ENCODE measurements at regions not wholly inside any gene's neighbourhood (a gene's known extent, or its start where the extent isn't known, plus 50 kb on each side); places are given as distances from the start of the nearest gene placed in this dataset.

DNA sequence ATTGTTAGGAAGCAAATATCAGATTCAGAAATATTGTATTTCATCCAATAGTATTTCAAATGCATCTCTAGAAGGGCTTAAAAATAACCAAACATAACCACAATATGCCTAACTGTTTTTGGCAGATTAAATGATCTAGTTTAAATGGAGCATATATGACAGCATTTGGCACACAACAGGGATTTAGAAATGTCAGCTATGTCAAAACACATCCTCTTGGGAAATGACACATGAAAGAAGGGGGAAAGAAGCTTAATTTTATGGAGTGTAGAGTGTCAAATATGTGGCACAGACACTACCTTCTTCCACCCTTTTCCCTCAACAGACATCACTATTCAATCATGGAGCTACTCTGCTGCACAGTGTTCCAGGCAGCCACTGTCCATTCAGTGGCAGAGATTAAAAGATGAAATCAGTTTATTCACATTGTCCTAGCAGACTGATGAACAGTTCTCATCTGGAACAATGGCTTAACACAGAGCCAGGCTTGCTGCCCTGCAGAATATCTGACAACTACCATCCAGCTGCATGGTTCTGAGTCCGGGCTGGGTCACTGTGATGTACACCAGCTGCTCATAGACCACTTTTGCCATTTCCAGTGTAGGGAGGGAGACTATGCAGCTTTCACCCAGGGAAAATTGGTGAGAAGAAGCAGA, 349.8 kb downstream of the DHX35 start:
- TF ChIP-seq EZH2phosphoT487 (IDR thresholded peaks at IDR 0.05; ENCODE audit: borderline replicate concordance, low read length), result no peak
- TF ChIP-seq, protein P1, sequence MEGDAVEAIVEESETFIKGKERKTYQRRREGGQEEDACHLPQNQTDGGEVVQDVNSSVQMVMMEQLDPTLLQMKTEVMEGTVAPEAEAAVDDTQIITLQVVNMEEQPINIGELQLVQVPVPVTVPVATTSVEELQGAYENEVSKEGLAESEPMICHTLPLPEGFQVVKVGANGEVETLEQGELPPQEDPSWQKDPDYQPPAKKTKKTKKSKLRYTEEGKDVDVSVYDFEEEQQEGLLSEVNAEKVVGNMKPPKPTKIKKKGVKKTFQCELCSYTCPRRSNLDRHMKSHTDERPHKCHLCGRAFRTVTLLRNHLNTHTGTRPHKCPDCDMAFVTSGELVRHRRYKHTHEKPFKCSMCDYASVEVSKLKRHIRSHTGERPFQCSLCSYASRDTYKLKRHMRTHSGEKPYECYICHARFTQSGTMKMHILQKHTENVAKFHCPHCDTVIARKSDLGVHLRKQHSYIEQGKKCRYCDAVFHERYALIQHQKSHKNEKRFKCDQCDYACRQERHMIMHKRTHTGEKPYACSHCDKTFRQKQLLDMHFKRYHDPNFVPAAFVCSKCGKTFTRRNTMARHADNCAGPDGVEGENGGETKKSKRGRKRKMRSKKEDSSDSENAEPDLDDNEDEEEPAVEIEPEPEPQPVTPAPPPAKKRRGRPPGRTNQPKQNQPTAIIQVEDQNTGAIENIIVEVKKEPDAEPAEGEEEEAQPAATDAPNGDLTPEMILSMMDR (IDR thresholded peaks at IDR 0.05; ENCODE audit: low read depth, low read length, poor library complexity, severe bottlenecking), result no peak

DNA sequence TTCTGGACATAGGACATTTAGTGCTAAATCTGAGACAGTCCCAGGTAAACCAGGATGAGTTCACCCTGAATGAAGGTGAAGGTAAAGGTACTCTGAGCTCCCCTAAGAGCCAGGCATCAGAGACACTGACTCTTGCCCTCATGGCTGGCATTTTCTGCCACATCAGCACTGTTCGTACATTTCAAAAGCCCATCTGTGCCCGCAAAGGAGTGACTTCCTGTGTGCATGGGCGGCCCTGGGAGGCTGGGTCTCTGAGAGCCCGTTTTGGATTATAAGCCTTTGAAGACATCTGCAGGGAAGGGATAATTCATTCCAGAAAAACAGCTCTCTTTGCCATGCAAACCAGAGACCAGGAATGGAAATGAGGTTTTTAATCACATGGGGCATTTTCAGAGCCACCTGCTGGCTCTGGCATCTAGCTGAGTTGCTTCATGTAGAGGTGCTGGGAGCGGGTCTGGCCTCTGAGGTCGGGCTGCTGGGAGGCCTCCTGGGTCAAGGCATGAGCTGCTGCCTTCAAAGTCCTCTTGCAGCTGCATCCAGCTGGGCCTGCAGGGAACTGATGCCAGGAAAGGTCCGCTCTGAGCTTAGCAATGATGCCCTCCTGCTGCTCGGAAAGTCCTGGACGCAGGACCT, 348.3 kb downstream of the DHX35 start:
- Histone ChIP-seq H3K36me3 (ENCODE audit: control insufficient read depth, low read length) (no peaks in the 10 kb centered on the region), H3K79me2 (ENCODE audit: control insufficient read depth, low read length) (no peaks in the 10 kb centered on the region), H3K4me3 (ENCODE audit: low read length) (no peak overlapping the region), H4K20me1 (ENCODE audit: control insufficient read depth, insufficient read depth, low read depth, low read length) (no peaks in the 10 kb centered on the region), H3K27ac (ENCODE audit: low read depth, low read length) (no peak overlapping the region), H3K9me3 (ENCODE audit: control insufficient read depth, insufficient read depth, low read length) (no peaks in the 10 kb centered on the region), H3F3A (ENCODE audit: control insufficient read depth, insufficient read depth) (no peaks in the 10 kb centered on the region), H3K9me2 (replicated peaks; ENCODE audit: control insufficient read depth, low read length) (no peaks in the 10 kb centered on the region), H3K4me1 (ENCODE audit: control insufficient read depth, low read length) (no peaks in the 10 kb centered on the region), H3K4me2 (ENCODE audit: low read length) (no peak overlapping the region), H3K27me3 (ENCODE audit: control insufficient read depth, low read length) (peaks cover 26% of the 10 kb centered on the region)
- TF ChIP-seq EZH2phosphoT487 (IDR thresholded peaks at IDR 0.05; ENCODE audit: borderline replicate concordance, low read length), result no peak
- TF ChIP-seq, protein P1 (IDR thresholded peaks at IDR 0.05; ENCODE audit: low read depth, low read length, poor library complexity, severe bottlenecking), result no peak

More for the DNA sequence above, 349.8 kb downstream of the DHX35 start:
- H3K9me2 ChIP-seq (replicated peaks; ENCODE audit: control insufficient read depth, low read length), result no peaks in the 10 kb centered on the region
- no peaks in the 10 kb centered on the region for H4K20me1 ChIP-seq (ENCODE audit: control insufficient read depth, insufficient read depth, low read depth, low read length)
- no peak overlapping the region for H3K4me3 ChIP-seq (ENCODE audit: low read length)
- no peak overlapping the region for H3K4me2 ChIP-seq (ENCODE audit: low read length)
- H3K27me3 ChIP-seq (ENCODE audit: control insufficient read depth, low read length), result peaks cover 26% of the 10 kb centered on the region
- H3F3A ChIP-seq (ENCODE audit: control insufficient read depth, insufficient read depth), result no peaks in the 10 kb centered on the region
- H3K27ac ChIP-seq (ENCODE audit: low read depth, low read length), result no peak overlapping the region
- H3K9me3 ChIP-seq (ENCODE audit: control insufficient read depth, insufficient read depth, low read length), result no peaks in the 10 kb centered on the region
- H3K4me1 ChIP-seq (ENCODE audit: control insufficient read depth, low read length), result no peaks in the 10 kb centered on the region
- H3K36me3 ChIP-seq (ENCODE audit: control insufficient read depth, low read length), result no peaks in the 10 kb centered on the region
- H3K79me2 ChIP-seq (ENCODE audit: control insufficient read depth, low read length), result no peaks in the 10 kb centered on the region

DNA sequence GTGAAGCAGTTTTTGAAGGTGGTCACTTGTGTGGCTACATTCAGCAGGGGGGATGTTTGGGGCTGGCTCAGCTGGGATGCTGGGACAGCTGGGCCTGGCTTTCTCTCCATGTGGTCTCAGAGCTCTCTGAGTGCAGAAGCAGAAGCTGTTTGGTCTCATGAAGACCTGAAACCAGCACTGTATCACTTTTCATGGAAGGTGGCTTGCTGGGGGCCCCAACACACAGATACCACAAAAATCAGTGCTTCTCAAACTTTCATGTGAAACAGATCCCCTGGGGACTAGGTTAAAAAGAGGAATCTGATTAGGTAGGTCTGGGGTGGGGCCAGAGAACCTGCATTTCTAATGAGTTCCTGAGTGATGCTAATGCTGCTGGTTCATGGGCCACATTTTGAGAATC, 347.3 kb downstream of the DHX35 start:
- Histone ChIP-seq H3K4me2 (ENCODE audit: low read length) (no peak overlapping the region), H3K79me2 (ENCODE audit: control insufficient read depth, low read length) (no peaks in the 10 kb centered on the region), H3K4me1 (ENCODE audit: control insufficient read depth, low read length) (no peaks in the 10 kb centered on the region), H3K27me3 (ENCODE audit: control insufficient read depth, low read length) (peaks cover 21% of the 10 kb centered on the region), H3K9me2 (replicated peaks; ENCODE audit: control insufficient read depth, low read length) (no peaks in the 10 kb centered on the region), H4K20me1 (ENCODE audit: control insufficient read depth, insufficient read depth, low read depth, low read length) (no peaks in the 10 kb centered on the region), H3K9me3 (ENCODE audit: control insufficient read depth, insufficient read depth, low read length) (no peaks in the 10 kb centered on the region), H3K27ac (ENCODE audit: low read depth, low read length) (no peak overlapping the region), H3K36me3 (ENCODE audit: control insufficient read depth, low read length) (no peaks in the 10 kb centered on the region), H3K4me3 (ENCODE audit: low read length) (no peak overlapping the region), H3F3A (ENCODE audit: control insufficient read depth, insufficient read depth) (no peaks in the 10 kb centered on the region)
- no peak for TF ChIP-seq EZH2phosphoT487 (IDR thresholded peaks at IDR 0.05; ENCODE audit: borderline replicate concordance, low read length)
- TF ChIP-seq, protein P1 (IDR thresholded peaks at IDR 0.05; ENCODE audit: low read depth, low read length, poor library complexity, severe bottlenecking), result no peak

All from DOHH2 (cell line).